ENCODE measurements at regions not wholly inside any gene's neighbourhood (a gene's known extent, or its start where the extent isn't known, plus 50 kb on each side); places are given as distances from the start of the nearest gene placed in this dataset.

DNA sequence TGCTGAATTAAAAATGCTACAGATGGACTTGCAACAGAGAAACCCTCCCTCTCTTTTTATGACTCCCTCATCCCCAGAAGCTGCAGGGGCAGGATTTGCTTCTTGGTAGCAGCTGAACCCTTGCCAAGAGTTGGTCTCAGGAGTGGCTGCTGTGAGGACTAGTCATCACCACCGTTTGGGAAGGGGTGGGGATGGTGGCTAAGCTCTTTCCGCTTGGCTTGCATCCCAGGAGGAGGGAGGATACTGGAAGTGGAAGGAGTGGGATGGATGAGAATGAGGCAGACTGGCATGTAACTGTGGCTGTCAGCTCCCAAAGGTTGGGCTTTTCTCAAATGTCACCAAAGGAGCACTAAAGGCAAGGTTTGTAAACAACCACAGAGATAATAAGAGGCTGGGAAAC is 50.8 kb upstream of the COL24A1 start (continued):
- TF ChIP-seq RFX5 (IDR thresholded peaks at IDR 0.05; ENCODE audit: borderline replicate concordance, low read depth, low read length) = no peak
- no peak for TF ChIP-seq NANOG (IDR thresholded peaks at IDR 0.05; ENCODE audit: insufficient read depth, low read depth, low read length, poor library complexity, severe bottlenecking)
- TF ChIP-seq SP2 (IDR thresholded peaks at IDR 0.05; ENCODE audit: low read length) = no peak
- no peak for TF ChIP-seq TAF7 (optimal IDR thresholded peaks at IDR 0.05; ENCODE audit: borderline replicate concordance, low read depth, low read length)
- TF ChIP-seq PHF8 (conservative IDR thresholded peaks at IDR 0.05; ENCODE audit: low read depth, low read length) = no peak

Data from H1 (cell line).